ENCODE measurements at regions not wholly inside any gene's neighbourhood (a gene's known extent, or its start where the extent isn't known, plus 50 kb on each side); places are given as distances from the start of the nearest gene placed in this dataset.
"Not testable (repeated sequence)": the region's sequence is repeated elsewhere in the genome, so short reads cannot be mapped to it uniquely, and the experiment has no call there.

DNA sequence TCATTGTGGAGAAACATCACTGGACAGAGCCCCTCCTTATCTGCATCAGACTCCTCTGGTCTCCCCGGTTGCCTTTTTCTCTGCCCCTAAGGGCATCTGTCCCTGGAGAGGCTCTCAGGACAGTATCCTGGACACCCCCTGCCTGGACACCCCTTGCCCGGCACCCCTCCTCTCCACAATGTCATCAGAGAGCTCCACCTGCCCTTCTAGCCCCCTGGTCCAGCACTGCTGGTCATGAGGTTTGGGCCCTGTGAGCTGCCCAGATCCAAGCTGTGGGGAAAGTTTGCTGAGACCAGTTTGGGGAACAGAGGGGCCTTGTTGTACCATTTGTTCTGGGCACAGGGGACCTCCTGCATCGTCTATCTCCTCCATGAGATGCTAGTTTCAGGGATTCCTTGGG is 335.2 kb downstream of the CACNA1B start:
- DNase-seq (ENCODE audit: low read depth in 3 of 3, low spot score in 2 of 3) = not testable (repeated sequence)

GRCh38 chr9:138213748-138214147 is 336.2 kb downstream of the CACNA1B start:
- DNase-seq (ENCODE audit: low read depth in 3 of 3, low spot score in 2 of 3) = not testable (repeated sequence)

GRCh38 chr9:138214548-138214947 is 337.0 kb downstream of the CACNA1B start:
- not testable (repeated sequence) for DNase-seq (ENCODE audit: low read depth in 3 of 3, low spot score in 2 of 3)

DNA sequence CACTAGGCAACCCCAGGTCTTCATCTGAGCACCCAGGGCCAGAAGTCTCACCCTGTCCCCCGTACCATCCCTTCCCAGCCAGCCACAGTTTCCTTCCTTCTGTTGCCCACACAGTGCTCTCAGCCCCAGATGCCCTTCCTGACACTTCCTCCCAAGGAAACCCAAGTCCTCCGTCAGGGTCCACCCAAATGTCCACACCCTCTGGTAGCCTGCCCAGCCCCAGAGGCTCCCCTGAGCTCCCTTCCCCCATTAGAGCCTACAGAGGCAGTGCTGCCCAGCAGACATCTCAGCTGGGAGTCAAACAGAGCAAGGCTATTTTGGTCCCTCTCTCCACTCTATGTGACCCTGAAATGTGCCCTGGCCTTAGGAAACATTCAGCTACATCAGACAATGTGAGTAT is 338.0 kb downstream of the CACNA1B start:
- not testable (repeated sequence) for DNase-seq (ENCODE audit: low read depth in 3 of 3, low spot score in 2 of 3)

- not testable (repeated sequence) for DNase-seq (ENCODE audit: low read depth in 3 of 3, low spot score in 2 of 3)
Measured at GRCh38 chr9:138216817-138217216, 339.2 kb downstream of the CACNA1B start.

DNA sequence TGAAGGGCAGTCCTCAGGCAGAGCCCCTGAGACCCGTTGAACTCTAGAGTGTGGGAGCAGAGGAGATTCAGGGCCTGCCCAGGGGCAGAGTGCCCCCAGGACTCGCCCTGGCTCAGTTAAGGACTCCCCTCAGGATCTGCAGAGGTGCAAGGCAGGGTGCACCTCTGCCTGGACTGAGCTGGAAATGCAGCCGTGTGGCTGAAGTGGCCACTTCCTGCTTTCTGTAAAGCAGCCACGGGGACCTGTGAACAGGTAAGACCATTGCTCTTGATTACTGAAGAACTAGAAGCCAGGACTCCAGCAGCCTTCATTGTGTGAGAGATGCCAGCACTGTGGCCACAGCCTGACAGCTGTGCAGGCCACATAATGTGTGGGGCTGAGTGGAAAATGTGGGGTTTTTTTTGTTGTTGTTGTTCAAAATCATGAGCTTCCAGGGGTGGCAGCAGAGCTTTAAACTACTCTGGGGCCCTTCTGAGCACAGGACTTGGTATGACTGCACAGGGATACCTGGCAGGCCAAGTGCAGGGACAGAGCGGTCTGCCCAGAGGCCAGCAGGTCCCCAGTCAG is 339.8 kb downstream of the CACNA1B start:
- not testable (repeated sequence) for DNase-seq (ENCODE audit: low read depth in 3 of 3, low spot score in 2 of 3)

GRCh38 chr9:138219249-138219648 is 341.7 kb downstream of the CACNA1B start:
- DNase-seq (ENCODE audit: low read depth in 3 of 3, low spot score in 2 of 3) = not testable (repeated sequence)

DNA sequence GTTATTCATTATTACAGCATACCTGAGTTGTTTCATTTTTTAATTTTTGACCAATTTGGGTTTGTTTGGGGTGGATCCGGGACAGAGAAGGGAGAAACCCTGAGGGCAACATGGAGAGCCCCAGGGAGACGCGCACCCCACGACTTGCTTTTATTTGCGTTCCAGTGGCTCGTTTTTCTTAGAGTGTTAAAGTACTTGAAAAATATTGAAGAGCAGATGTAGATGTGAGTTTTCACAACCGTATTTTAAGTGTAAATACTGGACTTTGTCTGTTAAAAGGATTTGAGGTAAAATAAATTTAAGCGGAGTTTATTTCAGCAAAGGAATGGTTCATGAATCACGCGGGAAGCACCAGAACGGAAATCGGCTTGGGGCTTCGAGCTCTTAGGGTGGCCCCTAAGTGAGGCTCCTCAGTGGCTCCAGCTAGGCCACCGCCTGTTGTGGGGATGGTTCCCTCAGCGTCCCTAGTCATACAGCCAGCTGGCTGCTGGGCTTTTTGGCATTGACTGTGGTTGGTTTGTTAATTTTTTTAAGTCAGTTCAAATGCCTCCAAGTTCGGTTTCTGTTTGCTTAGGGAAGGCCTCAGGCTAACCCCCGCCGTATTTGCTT is 344.0 kb downstream of the CACNA1B start:
- not testable (repeated sequence) for DNase-seq (ENCODE audit: low read depth in 3 of 3, low spot score in 2 of 3)

DNA sequence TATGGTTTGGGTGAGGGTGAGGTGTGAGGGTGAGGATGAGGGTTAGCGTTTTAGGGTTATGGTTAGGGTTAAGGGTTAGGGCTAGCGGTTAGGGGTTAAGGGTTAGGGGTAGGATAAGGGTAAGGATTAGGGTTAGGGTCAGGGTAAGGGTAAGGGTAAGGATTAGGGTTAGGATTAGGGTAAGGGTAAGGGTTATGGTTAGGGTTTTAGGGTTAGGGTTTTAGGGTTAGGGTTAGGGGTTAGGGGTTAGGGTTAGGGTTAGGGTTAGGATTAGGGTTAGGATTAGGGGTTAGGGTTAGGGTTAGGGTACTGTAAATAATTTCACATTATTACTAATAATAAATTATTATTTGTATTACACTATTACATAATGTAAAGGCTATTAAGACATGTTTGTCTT is 359.5 kb downstream of the CACNA1B start:
- DNase-seq (ENCODE audit: low read depth in 3 of 3, low spot score in 2 of 3) = not testable (repeated sequence)

DNA sequence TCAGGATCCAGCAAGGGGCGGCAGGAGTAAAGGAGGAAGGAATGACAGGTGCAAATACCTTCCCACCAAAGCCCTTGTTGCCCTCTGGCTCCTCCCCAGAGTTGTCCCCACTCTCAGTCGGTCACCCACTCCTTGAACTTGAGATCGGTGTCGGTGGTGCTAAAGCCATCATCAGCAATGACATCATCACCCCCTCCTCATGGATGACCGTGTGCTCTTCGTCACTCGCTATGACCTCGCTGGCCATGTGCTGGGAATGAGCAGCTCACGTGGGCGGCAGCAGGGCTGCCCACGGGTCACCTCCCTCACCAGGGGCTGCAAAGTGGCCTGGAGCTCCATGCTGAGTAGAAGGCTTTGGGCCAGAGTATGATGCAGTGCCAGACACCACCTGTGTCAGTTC is 405.3 kb downstream of the CACNA1B start:
- DNase-seq (ENCODE audit: low read depth in 3 of 3, low spot score in 2 of 3) = not testable (repeated sequence)
